Neural progenitor cell (in vitro differentiated cells): ENCODE measurements at regions not wholly inside any gene's neighbourhood (a gene's known extent, or its start where the extent isn't known, plus 50 kb on each side); places are given as distances from the start of the nearest gene placed in this dataset.

Experiments used
- DNase-seq: peaks from one replicate; pipeline ENCODE4 v3.0.0-alpha.2; 2016; ENCODE audit warnings: low spot score
- H2AFZ ChIP-seq: fragments of 200-600 bp; sonication (generic); replicated peaks from 2 replicates; pipeline ENCODE4 v1.6.1; 2016; ENCODE audit warnings: antibody characterized with exemption
- H3F3A ChIP-seq: fragments of 200-600 bp; sonication (generic); 2 replicates; pipeline ENCODE4 v1.6.1; 2016; ENCODE audit warnings: antibody characterized with exemption, low read depth
- H3K27ac ChIP-seq: fragments of 200-600 bp; sonication (generic); 2 replicates; pipeline ENCODE4 v1.5.1; 2016; ENCODE audit warnings: mild to moderate bottlenecking
- H3K27me3 ChIP-seq: fragments of 200-600 bp; sonication (generic); 2 replicates; pipeline ENCODE4 v1.6.1; 2016; ENCODE audit warnings: mild to moderate bottlenecking, moderate library complexity
- H3K36me3 ChIP-seq: fragments of 200-600 bp; sonication (generic); 2 replicates; pipeline ENCODE4 v1.5.1; 2016
- H3K4me1 ChIP-seq: fragments of 200-600 bp; sonication (generic); 2 replicates; pipeline ENCODE4 v1.6.1; 2016; ENCODE audit warnings: mixed run types
- H3K4me2 ChIP-seq: fragments of 200-600 bp; sonication (generic); 2 replicates; pipeline ENCODE4 v1.6.1; 2016
- H3K4me3 ChIP-seq: fragments of 200-600 bp; sonication (generic); 2 replicates; pipeline ENCODE4 v1.5.1; 2016
- H3K79me2 ChIP-seq: fragments of 200-600 bp; sonication (generic); 2 replicates; pipeline ENCODE4 v1.6.1; 2016; ENCODE audit warnings: low read depth
- H3K9ac ChIP-seq: fragments of 200-600 bp; sonication (generic); 2 replicates; pipeline ENCODE4 v1.6.1; 2016
- H3K9me3 ChIP-seq: fragments of 200-600 bp; sonication (generic); 2 replicates; pipeline ENCODE4 v1.5.1; 2016; ENCODE audit warnings: low read depth
- H4K20me1 ChIP-seq: fragments of 200-600 bp; sonication (generic); 2 replicates; pipeline ENCODE4 v1.6.1; 2016; ENCODE audit warnings: low read depth
- H3K27ac Mint-ChIP-seq: 3 replicates; pipeline ENCODE4 v1.8.0; 2021; ENCODE audit warnings: mixed read lengths
- H3K27me3 Mint-ChIP-seq: 2 replicates; pipeline ENCODE4 v1.8.0; 2022; ENCODE audit warnings: low read depth, mild to moderate bottlenecking, inconsistent platforms, moderate library complexity, mixed read lengths; ENCODE audit not compliant: insufficient read depth
- H3K36me3 Mint-ChIP-seq: 3 replicates; pipeline ENCODE4 v1.8.0; 2021; ENCODE audit warnings: mixed read lengths
- H3K4me1 Mint-ChIP-seq: 3 replicates; pipeline ENCODE4 v1.8.0; 2021; ENCODE audit warnings: mixed read lengths
- H3K4me3 Mint-ChIP-seq: 3 replicates; pipeline ENCODE4 v1.8.0; 2021; ENCODE audit warnings: mild to moderate bottlenecking, moderate library complexity, mixed read lengths
- H3K9me3 Mint-ChIP-seq: 3 replicates; pipeline ENCODE4 v1.8.0; 2020; ENCODE audit warnings: mixed read lengths
- EZH2 ChIP-seq: fragments of 200-600 bp; sonication (generic); IDR thresholded peaks from 2 replicates; pipeline ENCODE4 v1.6.1; 2017; ENCODE audit warnings: antibody characterized with exemption, mild to moderate bottlenecking, moderate library complexity
- EZH2phosphoT487 ChIP-seq: fragments of 200-600 bp; sonication (generic); IDR thresholded peaks from 2 replicates; pipeline ENCODE4 v1.6.1; 2017; ENCODE audit warnings: antibody characterized with exemption
- TF ChIP-seq, protein P1 (sequence below): fragments of 200-600 bp; sonication (generic); IDR thresholded peaks from 2 replicates; pipeline ENCODE4 v1.5.1; 2017; ENCODE audit warnings: antibody characterized with exemption, mild to moderate bottlenecking

DNA sequence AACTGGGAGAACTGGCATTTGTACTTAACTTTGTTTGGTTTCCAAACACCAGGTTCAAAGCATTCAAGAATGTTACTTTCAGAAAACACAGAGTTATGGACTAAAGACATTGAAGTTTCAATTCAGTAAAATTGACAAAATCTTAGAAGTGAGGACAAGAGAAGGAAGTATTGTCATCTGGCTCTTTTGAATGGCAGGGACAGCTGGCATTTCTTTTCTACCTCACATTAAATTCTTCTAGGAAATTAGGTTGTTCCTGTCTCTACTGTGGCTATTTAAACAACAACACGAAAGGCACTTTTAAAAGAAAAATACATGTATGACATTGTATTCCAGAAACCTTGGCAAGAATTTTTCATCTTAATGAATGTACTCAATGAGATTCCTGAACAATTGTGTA lies 600.0 kb upstream of the CA10 start:
- no peak overlapping the region for H2AFZ ChIP-seq
- no peaks in the 10 kb centered on the region for H3K27me3 Mint-ChIP-seq
- no peaks in the 10 kb centered on the region for H3K4me1 ChIP-seq
- no peak overlapping the region for H3K27ac ChIP-seq
- no peak overlapping the region for H3K27ac Mint-ChIP-seq
- no peak for DNase-seq
- no peak overlapping the region for H3K4me3 Mint-ChIP-seq
- no peaks in the 10 kb centered on the region for H4K20me1 ChIP-seq
- no peak overlapping the region for H3K4me2 ChIP-seq
- H3K9me3 ChIP-seq, result no peaks in the 10 kb centered on the region
- no peaks in the 10 kb centered on the region for H3K4me1 Mint-ChIP-seq
- H3K27me3 ChIP-seq, result no peaks in the 10 kb centered on the region
- no peaks in the 10 kb centered on the region for H3K9me3 Mint-ChIP-seq
- no peaks in the 10 kb centered on the region for H3K36me3 Mint-ChIP-seq
- no peak overlapping the region for H3K9ac ChIP-seq
- H3K79me2 ChIP-seq, result no peaks in the 10 kb centered on the region
- no peaks in the 10 kb centered on the region for H3F3A ChIP-seq
- no peak overlapping the region for H3K4me3 ChIP-seq
- no peaks in the 10 kb centered on the region for H3K36me3 ChIP-seq
- no peak for TF ChIP-seq EZH2
- TF ChIP-seq EZH2phosphoT487, result no peak
- TF ChIP-seq, protein P1, sequence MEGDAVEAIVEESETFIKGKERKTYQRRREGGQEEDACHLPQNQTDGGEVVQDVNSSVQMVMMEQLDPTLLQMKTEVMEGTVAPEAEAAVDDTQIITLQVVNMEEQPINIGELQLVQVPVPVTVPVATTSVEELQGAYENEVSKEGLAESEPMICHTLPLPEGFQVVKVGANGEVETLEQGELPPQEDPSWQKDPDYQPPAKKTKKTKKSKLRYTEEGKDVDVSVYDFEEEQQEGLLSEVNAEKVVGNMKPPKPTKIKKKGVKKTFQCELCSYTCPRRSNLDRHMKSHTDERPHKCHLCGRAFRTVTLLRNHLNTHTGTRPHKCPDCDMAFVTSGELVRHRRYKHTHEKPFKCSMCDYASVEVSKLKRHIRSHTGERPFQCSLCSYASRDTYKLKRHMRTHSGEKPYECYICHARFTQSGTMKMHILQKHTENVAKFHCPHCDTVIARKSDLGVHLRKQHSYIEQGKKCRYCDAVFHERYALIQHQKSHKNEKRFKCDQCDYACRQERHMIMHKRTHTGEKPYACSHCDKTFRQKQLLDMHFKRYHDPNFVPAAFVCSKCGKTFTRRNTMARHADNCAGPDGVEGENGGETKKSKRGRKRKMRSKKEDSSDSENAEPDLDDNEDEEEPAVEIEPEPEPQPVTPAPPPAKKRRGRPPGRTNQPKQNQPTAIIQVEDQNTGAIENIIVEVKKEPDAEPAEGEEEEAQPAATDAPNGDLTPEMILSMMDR, result no peak

DNA sequence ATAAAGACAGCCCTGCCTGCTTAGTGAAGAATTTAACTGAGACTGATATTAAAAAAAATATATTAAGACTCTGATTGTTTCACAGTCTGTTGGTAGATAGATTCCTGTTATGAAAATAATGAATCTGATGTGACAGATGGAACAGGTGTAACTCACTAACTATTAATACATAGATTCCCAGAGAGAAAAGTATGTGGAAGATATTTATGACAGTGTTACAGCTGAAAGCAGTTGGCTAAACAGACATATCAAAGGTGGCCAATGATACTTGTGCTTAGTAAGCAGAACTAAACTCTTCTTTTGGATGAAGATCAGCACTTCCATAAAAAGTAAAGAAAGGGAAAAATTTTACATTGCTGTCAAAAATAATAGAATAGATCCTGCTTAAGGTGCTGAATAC lies 598.2 kb upstream of the CA10 start:
- Mint-ChIP-seq H3K36me3 (no peaks in the 10 kb centered on the region), H3K9me3 (no peaks in the 10 kb centered on the region), H3K4me3 (no peak overlapping the region), H3K4me1 (no peaks in the 10 kb centered on the region), H3K27me3 (no peaks in the 10 kb centered on the region), H3K27ac (no peak overlapping the region)
- no peak overlapping the region for H3K4me2 ChIP-seq
- no peak for DNase-seq
- H3K4me3 ChIP-seq, result no peak overlapping the region
- H3K27ac ChIP-seq, result no peak overlapping the region
- H3F3A ChIP-seq, result no peaks in the 10 kb centered on the region
- no peak overlapping the region for H3K9ac ChIP-seq
- H3K9me3 ChIP-seq, result no peaks in the 10 kb centered on the region
- no peaks in the 10 kb centered on the region for H3K4me1 ChIP-seq
- TF ChIP-seq, protein P1, result no peak
- TF ChIP-seq EZH2, result no peak
- no peak for TF ChIP-seq EZH2phosphoT487
- H2AFZ ChIP-seq, result no peak overlapping the region
- H3K27me3 ChIP-seq, result no peaks in the 10 kb centered on the region
- no peaks in the 10 kb centered on the region for H3K36me3 ChIP-seq
- H3K79me2 ChIP-seq, result no peaks in the 10 kb centered on the region
- H4K20me1 ChIP-seq, result no peaks in the 10 kb centered on the region

DNA sequence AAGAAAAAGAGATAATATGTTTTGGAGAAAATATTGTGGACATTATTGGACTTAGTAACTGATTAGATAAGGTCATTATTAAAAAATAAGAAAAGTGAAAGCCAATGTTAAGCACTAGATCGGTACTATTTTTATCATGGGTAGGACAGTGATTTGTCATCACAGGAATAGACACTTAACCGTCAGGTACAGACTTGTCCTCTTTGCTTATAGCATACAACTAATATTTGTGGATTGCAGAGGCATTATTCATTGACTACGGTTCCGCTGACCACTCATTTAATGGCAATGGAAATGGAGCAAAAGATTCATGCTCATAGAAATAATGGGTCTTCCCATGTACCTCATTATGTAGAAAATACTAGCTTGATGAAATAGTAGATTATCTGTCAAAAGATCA lies 596.3 kb upstream of the CA10 start:
- Histone ChIP-seq H3K36me3 (no peaks in the 10 kb centered on the region), H3K9me3 (no peaks in the 10 kb centered on the region), H3K27me3 (no peaks in the 10 kb centered on the region), H3F3A (no peaks in the 10 kb centered on the region), H4K20me1 (no peaks in the 10 kb centered on the region), H2AFZ (no peak overlapping the region), H3K4me1 (no peaks in the 10 kb centered on the region), H3K79me2 (no peaks in the 10 kb centered on the region), H3K4me2 (no peak overlapping the region), H3K9ac (no peak overlapping the region), H3K4me3 (no peak overlapping the region), H3K27ac (no peak overlapping the region)
- H3K27me3 Mint-ChIP-seq, result no peaks in the 10 kb centered on the region
- H3K36me3 Mint-ChIP-seq, result no peaks in the 10 kb centered on the region
- DNase-seq, result no peak
- H3K9me3 Mint-ChIP-seq, result no peaks in the 10 kb centered on the region
- no peak overlapping the region for H3K27ac Mint-ChIP-seq
- H3K4me3 Mint-ChIP-seq, result no peak overlapping the region
- TF ChIP-seq EZH2 (no peak), EZH2phosphoT487 (no peak)
- TF ChIP-seq, protein P1, result no peak
- no peaks in the 10 kb centered on the region for H3K4me1 Mint-ChIP-seq

DNA sequence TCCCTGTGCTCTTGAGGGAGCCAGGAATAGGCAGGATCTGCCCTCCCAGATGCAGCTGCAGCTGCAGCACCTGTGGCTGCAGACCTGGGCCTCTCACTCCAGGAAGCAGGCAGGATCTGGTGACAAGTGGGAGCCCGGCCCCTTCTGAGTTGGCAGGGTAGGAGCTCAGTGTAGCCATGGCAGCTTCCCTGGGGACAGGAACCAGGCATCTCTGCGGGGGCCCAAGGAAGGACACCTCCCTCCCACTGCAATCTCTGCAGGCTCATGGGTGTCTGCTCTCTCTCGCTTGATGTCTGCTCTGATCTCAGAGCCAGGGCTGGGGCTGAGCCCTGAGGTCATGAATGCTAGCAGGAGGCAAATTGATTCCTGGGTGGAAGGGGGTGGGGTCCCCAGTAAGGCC lies 592.5 kb upstream of the CA10 start:
- H3K27ac Mint-ChIP-seq, result no peak overlapping the region
- H3K9me3 Mint-ChIP-seq, result no peaks in the 10 kb centered on the region
- no peak overlapping the region for H3K4me2 ChIP-seq

More for the DNA sequence above, 592.5 kb upstream of the CA10 start:
- Histone ChIP-seq H3K27me3 (no peaks in the 10 kb centered on the region), H3F3A (no peaks in the 10 kb centered on the region), H3K36me3 (no peaks in the 10 kb centered on the region), H3K9me3 (no peaks in the 10 kb centered on the region), H3K9ac (no peak overlapping the region), H3K4me3 (no peak overlapping the region), H3K79me2 (no peaks in the 10 kb centered on the region), H2AFZ (peak overlapping the region; percentile 76), H3K4me1 (no peaks in the 10 kb centered on the region), H4K20me1 (no peaks in the 10 kb centered on the region), H3K27ac (no peak overlapping the region)
- Mint-ChIP-seq H3K27me3 (no peaks in the 10 kb centered on the region), H3K4me3 (no peak overlapping the region), H3K4me1 (no peaks in the 10 kb centered on the region), H3K36me3 (no peaks in the 10 kb centered on the region)
- no peak for DNase-seq
- TF ChIP-seq, protein P1, result no peak
- TF ChIP-seq EZH2 (no peak), EZH2phosphoT487 (no peak)
